GM12892 (cell line): ENCODE measurements at regions not wholly inside any gene's neighbourhood (a gene's known extent, or its start where the extent isn't known, plus 50 kb on each side); places are given as distances from the start of the nearest gene placed in this dataset.

Experiments
- POLR2A ChIP-seq: IDR thresholded peaks from 2 replicates; pipeline ENCODE4 v1.6.1; 2011; ENCODE audit warnings: low read depth, low read length, control low read depth
- POLR2AphosphoS5 ChIP-seq: IDR thresholded peaks from 2 replicates; pipeline ENCODE4 v1.6.1; 2011; ENCODE audit warnings: low read depth, low read length, control low read depth

DNA sequence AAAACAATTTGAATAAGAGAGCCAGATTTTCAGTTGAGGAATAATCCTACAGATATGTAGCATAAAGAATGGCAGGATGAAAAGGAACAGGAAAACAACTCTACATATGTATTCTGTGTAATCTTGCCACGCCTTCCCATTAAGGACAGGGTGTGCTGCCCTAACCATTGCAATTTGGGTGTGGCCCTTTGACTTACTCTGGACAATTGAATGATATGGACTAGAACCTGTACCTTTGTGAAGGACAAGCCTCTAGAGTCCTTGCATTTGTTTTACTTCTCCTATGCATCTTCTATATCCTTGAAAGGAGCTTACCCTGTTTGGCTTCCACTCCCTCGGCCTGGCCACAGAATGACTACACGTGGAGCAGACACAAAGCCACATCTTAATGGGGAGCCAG lies 1261.6 kb upstream of the GBE1 start:
- TF ChIP-seq POLR2A (no peak), POLR2AphosphoS5 (no peak)
